Smooth muscle cell (in vitro differentiated cells): ENCODE measurements at regions not wholly inside any gene's neighbourhood (a gene's known extent, or its start where the extent isn't known, plus 50 kb on each side); places are given as distances from the start of the nearest gene placed in this dataset.

Source experiments
- DNase-seq: peaks from one replicate; lab custom pipeline; 2025; ENCODE audit not compliant: unreplicated experiment; lab: John Stamatoyannopoulos, UW
- H2AFZ ChIP-seq: fragments of 200-600 bp; sonication (generic); 2 replicates; pipeline ENCODE4 v1.6.0; 2016; ENCODE audit warnings: antibody characterized with exemption, low read depth, mild to moderate bottlenecking
- H3F3A ChIP-seq: fragments of 200-600 bp; sonication (generic); 2 replicates; pipeline ENCODE4 v1.6.0; 2017; ENCODE audit warnings: antibody characterized with exemption, low read depth
- H3K27ac ChIP-seq: fragments of 200-600 bp; sonication (generic); 2 replicates; pipeline ENCODE4 v1.5.1; 2016; ENCODE audit warnings: low read depth, mild to moderate bottlenecking
- H3K27me3 ChIP-seq: fragments of 200-600 bp; sonication (generic); 2 replicates; pipeline ENCODE4 v1.6.1; 2016; ENCODE audit warnings: low read depth, mild to moderate bottlenecking
- H3K36me3 ChIP-seq: fragments of 200-600 bp; sonication (generic); 2 replicates; pipeline ENCODE4 v1.5.1; 2016; ENCODE audit warnings: low read depth
- H3K4me1 ChIP-seq: fragments of 200-600 bp; sonication (generic); 2 replicates; pipeline ENCODE4 v1.5.1; 2016; ENCODE audit warnings: low read depth
- H3K4me2 ChIP-seq: fragments of 200-600 bp; sonication (generic); 2 replicates; pipeline ENCODE4 v1.6.0; 2016; ENCODE audit warnings: mild to moderate bottlenecking
- H3K4me3 ChIP-seq: fragments of 200-600 bp; sonication (generic); 2 replicates; pipeline ENCODE4 v1.5.1; 2016; ENCODE audit warnings: mild to moderate bottlenecking
- H3K79me2 ChIP-seq: fragments of 200-600 bp; sonication (generic); 2 replicates; pipeline ENCODE4 v1.6.0; 2016; ENCODE audit warnings: low read depth, mild to moderate bottlenecking
- H3K9ac ChIP-seq: fragments of 200-600 bp; sonication (generic); 2 replicates; pipeline ENCODE4 v1.6.0; 2016; ENCODE audit warnings: low read depth
- H3K9me3 ChIP-seq: fragments of 200-600 bp; sonication (generic); replicated peaks from 2 replicates; pipeline ENCODE4 v1.5.1; 2016; ENCODE audit warnings: low read depth
- H4K20me1 ChIP-seq: fragments of 200-600 bp; sonication (generic); 2 replicates; pipeline ENCODE4 v1.6.0; 2016; ENCODE audit warnings: low read depth
- WGBS: methylation state at CpG from one replicate; pipeline ENCODE4 v1.1.7; 2016; ENCODE audit warnings: low lambda C conversion rate; 5-methylcytosine and 5-hydroxymethylcytosine counted together
- TF ChIP-seq, protein P1 (sequence below): fragments of 200-600 bp; sonication (generic); IDR thresholded peaks from 2 replicates; pipeline ENCODE4 v1.5.1; 2017; ENCODE audit warnings: borderline replicate concordance, mild to moderate bottlenecking, antibody characterized with exemption; ENCODE audit not compliant: insufficient read depth, poor library complexity, severe bottlenecking

DNA sequence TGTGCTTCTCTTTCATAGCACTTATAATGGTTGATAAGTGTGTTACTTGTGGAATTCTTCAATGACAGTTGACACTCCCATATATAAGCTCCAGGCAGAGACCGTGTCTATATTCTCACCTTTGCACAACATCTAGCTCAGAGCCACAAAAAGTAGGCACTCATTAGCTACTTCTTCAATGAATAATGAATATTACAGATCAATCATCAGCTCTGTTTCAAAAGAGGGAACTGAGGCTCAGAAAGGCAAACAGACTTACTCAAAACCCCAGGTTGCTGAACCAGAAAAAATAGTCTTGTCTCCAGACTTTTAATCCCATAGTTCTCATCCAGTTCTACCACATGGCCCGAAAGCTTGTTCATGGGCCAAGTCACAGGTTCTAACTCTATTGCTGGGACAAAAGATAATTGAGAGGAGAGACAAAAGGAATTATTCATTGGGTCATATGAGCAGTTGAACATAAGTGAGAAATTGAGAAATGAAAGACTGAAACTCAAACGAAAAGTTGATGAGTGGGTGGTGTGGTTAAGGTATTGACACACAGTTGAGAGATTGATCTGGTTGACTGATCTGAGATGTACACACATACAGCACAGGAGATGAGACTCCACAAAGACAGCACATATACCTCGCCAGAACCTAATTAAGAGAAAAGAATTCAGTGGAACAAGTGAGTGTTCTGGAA lies 381.6 kb downstream of the EFNA5 start:
- DNase-seq, result no peak
- no peaks in the 10 kb centered on the region for H3K27me3 ChIP-seq
- no peak overlapping the region for H3K4me3 ChIP-seq
- no peak overlapping the region for H3K27ac ChIP-seq
- H2AFZ ChIP-seq, result no peak overlapping the region
- H3K4me1 ChIP-seq, result no peaks in the 10 kb centered on the region
- H3K9ac ChIP-seq, result no peak overlapping the region
- no peaks in the 10 kb centered on the region for H3K9me3 ChIP-seq
- no peak overlapping the region for H3K4me2 ChIP-seq
- no peaks in the 10 kb centered on the region for H3F3A ChIP-seq
- H3K79me2 ChIP-seq, result no peaks in the 10 kb centered on the region
- H3K36me3 ChIP-seq, result no peaks in the 10 kb centered on the region
- 91% methylated on average over 4 of the region's 4 CpGs for whole genome bisulfite sequencing
- TF ChIP-seq, protein P1, sequence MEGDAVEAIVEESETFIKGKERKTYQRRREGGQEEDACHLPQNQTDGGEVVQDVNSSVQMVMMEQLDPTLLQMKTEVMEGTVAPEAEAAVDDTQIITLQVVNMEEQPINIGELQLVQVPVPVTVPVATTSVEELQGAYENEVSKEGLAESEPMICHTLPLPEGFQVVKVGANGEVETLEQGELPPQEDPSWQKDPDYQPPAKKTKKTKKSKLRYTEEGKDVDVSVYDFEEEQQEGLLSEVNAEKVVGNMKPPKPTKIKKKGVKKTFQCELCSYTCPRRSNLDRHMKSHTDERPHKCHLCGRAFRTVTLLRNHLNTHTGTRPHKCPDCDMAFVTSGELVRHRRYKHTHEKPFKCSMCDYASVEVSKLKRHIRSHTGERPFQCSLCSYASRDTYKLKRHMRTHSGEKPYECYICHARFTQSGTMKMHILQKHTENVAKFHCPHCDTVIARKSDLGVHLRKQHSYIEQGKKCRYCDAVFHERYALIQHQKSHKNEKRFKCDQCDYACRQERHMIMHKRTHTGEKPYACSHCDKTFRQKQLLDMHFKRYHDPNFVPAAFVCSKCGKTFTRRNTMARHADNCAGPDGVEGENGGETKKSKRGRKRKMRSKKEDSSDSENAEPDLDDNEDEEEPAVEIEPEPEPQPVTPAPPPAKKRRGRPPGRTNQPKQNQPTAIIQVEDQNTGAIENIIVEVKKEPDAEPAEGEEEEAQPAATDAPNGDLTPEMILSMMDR, result no peak
- no peaks in the 10 kb centered on the region for H4K20me1 ChIP-seq

DNA sequence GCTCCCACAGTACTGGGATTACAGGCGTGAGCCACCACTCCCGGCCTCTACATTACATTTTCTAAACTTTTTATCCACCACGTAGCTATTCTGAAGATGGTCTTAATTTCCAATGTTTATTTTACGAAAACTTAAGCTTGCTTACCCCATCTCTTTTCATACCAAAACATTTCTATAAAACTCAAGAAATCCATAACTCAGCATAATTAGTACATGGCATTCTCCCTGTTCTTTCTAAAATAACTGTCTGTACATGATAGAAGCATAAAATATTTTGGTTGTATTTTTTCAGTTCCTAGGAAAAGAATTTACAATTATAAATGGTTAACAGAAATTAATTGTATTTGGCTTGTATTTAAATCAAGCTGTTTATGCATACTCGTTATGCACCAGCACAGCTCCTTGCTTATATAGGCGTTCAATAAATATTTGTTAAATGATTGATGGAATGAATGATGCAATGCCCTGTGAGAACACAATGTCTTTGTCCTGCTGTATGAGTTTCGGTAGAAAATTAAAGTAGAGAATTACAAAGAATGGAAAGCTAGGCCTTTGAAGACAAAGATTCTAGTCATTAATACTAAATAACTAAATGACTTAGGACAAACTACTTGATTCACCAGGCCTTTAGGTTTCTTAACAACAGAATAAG lies 384.2 kb downstream of the EFNA5 start:
- H3K27me3 ChIP-seq, result no peaks in the 10 kb centered on the region
- 95% methylated on average over 7 of the region's 7 CpGs for WGBS
- H3K4me3 ChIP-seq, result no peak overlapping the region
- H4K20me1 ChIP-seq, result no peaks in the 10 kb centered on the region
- no peak overlapping the region for H2AFZ ChIP-seq
- no peak for DNase-seq
- no peaks in the 10 kb centered on the region for H3K36me3 ChIP-seq
- H3K4me1 ChIP-seq, result no peaks in the 10 kb centered on the region
- TF ChIP-seq, protein P1, result no peak
- H3K27ac ChIP-seq, result no peak overlapping the region
- H3K79me2 ChIP-seq, result no peaks in the 10 kb centered on the region
- H3K4me2 ChIP-seq, result no peak overlapping the region
- H3F3A ChIP-seq, result no peaks in the 10 kb centered on the region
- no peak overlapping the region for H3K9ac ChIP-seq
- no peaks in the 10 kb centered on the region for H3K9me3 ChIP-seq

DNA sequence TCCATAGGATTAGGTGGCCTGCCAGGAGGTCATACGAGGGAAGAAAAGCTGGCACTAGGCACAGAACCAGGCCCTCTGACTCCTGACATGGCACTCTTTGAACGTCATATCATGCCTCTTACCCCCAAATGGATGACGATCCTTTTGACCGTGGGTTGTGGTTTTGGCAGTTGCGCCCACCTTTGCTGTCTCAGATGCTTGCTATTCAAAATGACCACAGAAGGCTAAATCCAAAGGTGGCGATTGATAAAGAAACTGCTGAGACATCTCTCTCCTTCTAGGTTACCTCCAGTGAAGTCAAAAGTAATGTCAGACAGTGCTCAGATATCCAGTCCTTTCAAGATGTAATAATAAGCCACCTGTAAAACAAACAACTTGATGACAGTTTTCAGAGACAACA lies 385.0 kb downstream of the EFNA5 start:
- H3K4me2 ChIP-seq, result no peak overlapping the region
- no peaks in the 10 kb centered on the region for H3K79me2 ChIP-seq
- H2AFZ ChIP-seq, result no peak overlapping the region
- no peak for DNase-seq
- no peaks in the 10 kb centered on the region for H4K20me1 ChIP-seq
- no peaks in the 10 kb centered on the region for H3F3A ChIP-seq
- no peaks in the 10 kb centered on the region for H3K4me1 ChIP-seq
- H3K27ac ChIP-seq, result no peak overlapping the region
- H3K27me3 ChIP-seq, result no peaks in the 10 kb centered on the region
- TF ChIP-seq, protein P1, result no peak
- no peak overlapping the region for H3K9ac ChIP-seq
- no peak overlapping the region for H3K4me3 ChIP-seq
- H3K9me3 ChIP-seq, result no peaks in the 10 kb centered on the region
- 88% methylated on average over 6 of the region's 6 CpGs for WGBS
- no peaks in the 10 kb centered on the region for H3K36me3 ChIP-seq
